HG03159 (cell line): ENCODE measurements at regions not wholly inside any gene's neighbourhood (a gene's known extent, or its start where the extent isn't known, plus 50 kb on each side); places are given as distances from the start of the nearest gene placed in this dataset.

Source experiments
- ATAC-seq: cut with Tn5 transposase; IDR thresholded peaks from one replicate; pipeline ENCODE4 v1.9.1; 2021; ENCODE audit warnings: mild to moderate bottlenecking, moderate library complexity; ENCODE audit not compliant: unreplicated experiment

DNA sequence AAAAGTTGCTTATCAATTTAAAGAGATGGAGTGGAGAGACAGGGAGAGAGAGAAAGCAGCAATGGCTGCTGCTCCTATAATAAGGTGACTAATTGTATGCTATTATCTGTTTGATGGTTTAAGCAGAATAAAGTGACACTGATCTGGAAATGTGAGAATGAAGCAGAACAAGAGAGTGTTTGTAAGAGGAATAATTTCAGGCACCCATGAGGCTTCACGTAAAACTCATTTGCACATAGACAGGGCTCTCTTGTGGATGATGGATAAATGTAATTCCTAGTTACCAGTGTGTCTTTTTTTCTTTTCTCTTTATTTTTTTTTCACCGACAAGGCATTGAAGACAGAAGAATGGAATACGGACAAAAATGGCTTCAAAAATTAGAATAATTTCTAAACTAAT is 228.8 kb upstream of the TYRP1 start:
- no peak for ATAC-seq

DNA sequence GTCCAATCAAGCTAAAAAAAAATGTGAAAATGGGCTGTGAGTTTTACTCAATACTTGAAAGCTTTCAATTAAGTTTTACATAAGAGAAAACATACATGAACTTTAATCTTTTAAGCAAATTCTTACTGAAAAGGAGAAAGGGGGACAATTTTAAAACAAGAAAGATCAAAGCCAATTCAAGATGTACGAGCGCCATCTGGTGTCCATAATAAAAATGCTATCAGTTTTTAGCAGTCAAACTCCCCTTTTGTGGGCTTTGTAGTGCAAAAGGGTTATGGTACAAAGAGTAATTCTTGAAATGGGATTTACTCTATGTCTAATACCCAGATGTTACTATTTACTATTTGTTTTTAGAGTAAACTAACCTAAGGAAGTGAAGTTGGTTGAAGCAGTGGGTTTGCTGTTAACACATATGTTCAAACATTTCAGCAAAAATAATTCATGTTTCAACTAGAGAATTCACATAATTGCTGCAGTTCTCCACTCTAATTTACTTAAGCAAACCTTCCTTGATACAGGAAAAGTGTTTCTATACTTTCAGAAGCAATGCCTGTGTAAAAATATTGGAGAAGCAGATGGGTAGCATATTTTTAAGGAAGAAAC is 228.2 kb upstream of the TYRP1 start:
- ATAC-seq: no peak

DNA sequence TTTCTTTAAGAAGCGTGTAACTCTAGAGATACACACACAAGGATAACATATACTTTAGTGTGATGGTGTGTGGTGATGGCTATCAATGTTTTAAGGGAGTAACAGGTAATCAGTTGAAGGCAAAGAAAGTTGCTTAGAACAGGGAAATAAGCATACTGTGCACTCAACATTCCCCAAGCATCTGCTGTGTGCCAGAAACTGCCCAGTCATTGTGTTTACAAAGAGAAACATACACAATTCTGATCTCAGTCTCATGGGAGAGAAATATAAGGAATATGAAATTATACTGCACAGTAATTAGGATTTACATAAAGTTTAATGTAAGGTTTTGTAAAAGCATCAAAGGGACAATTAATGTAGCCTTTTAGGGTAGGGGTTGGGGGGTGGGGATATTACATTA is 224.1 kb upstream of the TYRP1 start:
- ATAC-seq: no peak

DNA sequence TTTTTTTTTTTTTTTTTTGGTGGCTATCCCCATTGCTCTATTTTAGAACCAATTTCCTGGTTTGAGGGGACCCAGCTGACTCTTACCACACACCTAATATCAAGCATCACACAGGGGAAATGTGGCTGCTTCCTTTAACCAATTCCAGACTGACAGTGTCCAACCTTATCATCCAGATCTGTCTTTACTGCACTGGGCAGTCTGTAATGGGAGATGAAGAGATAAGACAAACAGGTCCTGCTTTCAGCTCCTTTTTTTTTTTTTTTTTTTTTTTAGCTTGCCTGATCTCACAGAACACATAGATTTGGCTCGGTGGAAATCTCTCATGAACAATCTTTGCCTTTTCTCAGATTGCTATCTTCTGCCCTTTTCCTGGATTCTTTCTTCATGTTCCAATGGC is 198.8 kb upstream of the TYRP1 start:
- ATAC-seq: no peak

DNA sequence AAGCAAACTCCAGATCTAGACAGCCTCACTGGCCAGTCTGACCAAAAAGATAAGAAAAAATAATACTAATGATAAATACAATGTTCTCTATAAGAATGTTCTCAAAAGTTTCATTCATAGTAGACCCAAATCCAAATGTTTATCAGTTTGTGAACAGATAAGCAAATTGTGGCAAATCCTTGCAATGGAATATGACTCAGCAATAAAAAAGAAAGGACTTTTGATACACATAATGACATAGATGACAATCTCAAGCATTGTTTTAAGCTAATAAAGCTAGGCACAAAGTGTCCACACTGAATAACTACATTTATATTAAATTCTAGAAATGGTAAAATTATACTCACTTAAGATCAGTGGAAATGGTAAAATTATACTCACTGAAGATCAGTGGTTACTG is 195.4 kb upstream of the TYRP1 start:
- no peak for ATAC-seq

DNA sequence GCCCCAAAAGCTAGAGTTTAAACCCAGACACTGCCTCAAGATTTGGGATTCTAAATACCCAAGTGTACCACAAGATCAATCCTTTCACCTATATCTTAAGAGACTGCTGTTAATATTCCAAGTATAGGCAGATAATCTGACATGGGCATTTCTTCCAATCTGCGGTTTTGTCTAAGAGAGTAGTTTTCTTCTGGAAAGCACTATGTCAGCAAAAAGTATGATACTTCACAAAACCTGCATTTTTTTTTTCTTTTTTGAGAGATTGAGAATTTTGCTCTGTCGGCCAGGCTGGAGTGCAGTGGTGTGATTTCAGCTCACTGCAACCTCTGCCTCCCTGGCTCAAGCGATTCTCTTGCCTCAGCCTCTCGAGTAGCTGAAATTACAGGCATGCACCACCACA is 190.7 kb upstream of the TYRP1 start:
- ATAC-seq: no peak

DNA sequence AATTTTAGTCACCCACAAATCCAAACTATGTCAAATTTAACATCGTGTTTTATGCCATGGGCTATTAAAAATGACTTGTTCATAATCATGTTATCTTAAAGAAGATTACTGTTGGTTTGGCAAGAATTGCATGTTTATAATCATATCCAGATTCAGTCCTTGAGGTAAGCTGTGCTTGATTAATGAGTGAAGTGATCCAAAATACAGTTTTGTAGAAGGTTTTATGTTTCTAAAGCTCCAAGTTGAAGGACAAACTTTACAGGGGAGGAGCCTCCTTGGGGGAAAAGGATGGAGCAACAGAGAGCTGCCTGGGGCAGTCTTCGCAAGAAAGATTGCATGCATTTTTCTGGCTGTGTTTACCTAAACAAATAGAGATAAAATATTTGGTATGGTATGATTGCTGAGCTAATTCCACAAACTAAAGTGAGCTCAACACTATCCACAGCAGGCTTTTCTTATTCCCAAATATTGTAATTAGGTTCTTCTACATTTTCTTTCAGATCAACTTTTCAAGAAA is 189.5 kb upstream of the TYRP1 start:
- ATAC-seq: no peak

DNA sequence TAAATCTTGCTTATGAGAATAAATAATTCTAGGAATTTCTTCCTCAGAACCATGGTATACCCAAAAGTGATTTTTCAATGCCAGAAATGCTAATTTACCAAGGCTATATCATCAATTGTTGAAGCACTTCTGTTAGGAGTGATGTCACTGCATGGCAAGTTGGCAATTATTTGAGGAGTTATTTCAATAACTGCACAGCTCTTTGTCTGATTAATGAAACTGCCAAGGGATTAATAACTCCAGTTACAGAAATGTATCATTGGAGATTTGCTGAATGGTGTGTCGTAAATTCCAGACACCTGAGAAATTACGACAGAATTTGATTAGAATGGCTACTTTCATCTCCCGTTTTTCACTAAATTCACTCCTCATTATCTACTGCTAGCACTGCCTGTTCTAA is 182.6 kb upstream of the TYRP1 start:
- no peak for ATAC-seq

DNA sequence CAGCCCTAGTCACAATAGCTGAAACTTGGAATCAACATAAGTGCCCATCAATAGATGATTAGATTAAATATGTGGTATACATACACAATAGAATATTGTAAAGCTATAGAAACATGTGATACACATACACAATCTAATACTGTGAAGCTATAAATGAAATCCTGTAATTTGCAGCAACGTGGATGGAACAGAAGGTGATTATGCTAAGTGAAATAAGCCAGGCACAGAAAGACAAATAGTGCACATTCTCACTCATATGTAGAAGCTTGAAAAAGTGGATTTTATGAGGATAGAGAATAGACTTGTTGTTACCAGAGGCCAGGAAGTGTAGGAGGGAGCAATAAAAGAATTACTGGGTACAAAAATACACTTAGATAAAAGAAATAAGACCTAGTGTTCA is 181.5 kb upstream of the TYRP1 start:
- ATAC-seq: no peak

DNA sequence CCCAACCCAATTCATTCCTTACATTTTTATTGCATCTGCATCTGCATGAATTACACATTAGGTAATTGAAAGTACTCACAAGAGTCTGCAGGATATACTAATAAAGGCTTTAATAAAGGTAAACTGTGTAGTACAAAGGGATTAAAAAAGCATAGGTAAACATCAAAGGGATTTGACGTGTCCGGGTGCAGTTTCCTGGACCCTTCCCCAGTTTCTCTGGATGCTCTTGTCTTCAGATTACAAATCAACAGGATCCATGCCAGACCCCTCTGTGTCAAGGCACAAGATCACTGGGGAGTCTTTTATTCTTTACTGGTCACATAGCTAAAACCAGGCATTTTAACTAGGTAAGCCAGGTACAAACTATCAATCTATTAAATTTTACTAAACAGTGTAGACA is 177.2 kb upstream of the TYRP1 start:
- ATAC-seq: no peak

DNA sequence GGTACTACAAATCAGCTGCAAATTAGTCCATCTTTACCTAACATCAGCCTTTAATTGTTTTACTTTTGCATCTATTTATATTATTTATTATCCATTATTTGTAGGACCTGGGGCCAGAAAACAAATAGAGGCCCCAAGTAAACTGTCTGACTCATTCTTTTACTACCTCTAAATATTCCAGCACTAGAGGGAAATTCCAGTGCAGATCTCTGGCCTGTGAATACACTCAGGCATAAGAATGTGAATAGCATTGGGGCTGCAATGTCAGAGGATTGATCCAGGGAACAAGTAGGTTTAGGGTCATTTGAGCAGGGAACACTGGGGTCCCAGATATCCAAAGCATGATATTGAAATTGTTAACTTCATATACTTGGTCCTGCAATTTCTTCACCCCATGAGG is 176.6 kb upstream of the TYRP1 start:
- no peak for ATAC-seq

DNA sequence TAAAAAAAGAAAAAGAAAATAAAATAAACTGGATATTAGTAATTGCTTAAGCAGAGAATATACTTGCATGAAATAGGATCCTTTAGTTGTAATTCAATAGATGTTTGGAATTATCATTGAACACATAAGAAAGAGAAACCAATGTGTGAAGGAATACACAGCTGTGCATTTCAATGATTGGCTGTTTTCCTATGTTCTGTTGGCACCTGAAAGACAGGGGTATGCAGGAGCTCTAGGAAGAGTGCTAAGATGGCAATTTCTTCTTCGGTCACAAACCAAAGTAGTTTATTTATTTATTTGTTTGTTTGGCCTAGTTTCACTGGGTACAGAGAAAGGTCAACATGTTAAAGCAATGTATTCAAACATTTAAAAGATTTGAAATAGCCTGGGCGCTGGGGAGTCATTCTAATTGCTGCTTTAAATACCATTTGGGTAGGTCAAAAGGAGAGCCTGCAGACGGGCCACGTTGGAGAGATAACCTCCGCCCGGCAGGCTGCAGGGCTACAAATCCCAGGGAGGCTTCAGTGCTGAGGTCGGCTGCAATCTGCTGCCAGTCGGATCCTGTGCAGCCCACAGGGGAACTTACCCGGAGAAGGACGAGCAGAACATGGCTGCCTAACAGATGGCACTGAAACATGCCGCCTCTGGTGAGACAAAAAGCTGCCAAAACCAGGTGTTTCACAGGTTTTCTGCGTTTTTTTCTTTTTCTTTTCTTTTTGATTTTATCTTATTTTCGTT is 154.2 kb upstream of the TYRP1 start:
- ATAC-seq: no peak

DNA sequence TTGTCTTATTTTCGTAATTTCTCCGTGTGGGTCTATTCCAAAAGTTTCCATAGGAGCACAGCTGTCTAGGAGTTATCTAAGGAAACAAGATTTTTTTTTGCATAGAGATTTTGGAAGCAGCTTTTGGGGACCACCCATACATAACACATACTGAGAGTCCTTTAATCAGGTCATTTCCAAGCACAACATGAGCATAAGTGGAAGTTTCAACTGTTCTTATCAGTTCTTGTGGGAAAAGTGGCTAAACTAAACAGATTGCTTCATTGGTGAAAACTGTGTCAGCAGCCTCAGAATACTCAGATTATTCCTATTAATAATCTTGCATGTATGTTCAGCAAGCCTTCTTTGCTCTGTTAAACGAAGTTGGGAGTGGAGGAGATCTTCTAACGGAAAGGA is 153.6 kb upstream of the TYRP1 start:
- no peak for ATAC-seq

DNA sequence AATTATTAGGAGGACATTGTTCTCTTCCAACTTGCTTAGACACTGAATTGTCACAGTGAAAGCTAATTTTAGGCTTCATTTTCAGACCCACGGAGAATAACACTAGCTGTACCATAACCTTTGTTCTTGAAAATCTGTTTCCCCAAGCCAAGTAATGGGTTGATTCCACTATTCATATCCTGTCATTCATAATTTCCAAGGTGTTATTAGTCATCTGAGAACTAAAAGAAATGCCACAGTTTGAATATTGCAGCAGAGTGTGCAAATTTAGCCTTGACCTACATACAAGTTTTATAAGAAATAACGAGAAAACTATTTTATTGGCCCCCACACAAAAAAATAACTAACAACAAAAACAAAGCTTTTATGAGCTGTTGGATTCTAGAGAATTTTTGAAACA is 148.5 kb upstream of the TYRP1 start:
- no peak for ATAC-seq

DNA sequence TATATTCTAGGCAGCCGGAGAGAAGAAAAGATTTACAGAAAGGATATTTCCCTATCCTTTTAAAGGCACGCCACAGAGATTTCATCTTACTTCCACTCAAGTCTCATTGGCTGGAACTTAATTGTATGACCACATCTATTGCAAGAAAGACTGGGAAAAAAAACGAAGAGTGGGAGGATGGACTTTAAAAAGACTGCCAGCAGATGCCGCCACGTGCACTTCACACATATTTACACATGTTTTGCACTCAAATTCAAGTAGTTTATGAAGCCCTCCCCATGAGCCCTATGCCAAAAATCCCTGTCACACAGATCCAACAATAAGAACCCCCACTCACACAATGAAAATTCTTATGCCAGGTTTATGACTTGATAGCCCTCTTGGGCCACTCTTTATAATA is 138.5 kb upstream of the TYRP1 start:
- ATAC-seq: no peak

DNA sequence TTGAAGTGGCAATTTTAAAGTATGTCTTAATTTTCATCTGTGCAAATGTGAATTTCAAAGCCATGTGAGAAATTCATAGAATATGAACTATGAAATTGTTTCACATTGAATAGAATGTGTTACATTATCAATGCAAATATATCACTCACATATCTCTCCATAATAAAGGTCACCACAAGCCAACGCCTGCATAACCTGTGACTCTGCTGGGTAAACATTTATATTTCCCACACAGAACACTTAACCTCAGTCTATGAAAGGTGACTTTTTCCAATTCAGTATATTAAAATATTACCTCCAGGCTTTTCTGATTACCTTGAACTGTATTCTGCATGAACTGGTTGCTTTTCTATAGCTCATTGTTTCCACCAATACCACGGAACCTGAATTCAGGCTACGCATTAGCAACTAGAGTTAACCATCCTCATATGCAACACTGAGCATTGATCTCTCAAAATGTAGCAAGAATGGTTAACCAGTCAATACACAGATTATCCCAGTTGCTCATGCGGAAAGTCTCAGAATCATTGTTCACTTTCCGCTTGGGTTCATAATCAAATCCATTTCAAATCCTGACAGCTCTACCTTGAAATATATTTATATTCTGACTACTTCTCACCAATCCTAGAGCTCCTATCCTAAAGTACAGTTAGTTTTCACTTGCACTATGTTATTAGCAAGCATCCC is 126.6 kb upstream of the TYRP1 start:
- no peak for ATAC-seq

DNA sequence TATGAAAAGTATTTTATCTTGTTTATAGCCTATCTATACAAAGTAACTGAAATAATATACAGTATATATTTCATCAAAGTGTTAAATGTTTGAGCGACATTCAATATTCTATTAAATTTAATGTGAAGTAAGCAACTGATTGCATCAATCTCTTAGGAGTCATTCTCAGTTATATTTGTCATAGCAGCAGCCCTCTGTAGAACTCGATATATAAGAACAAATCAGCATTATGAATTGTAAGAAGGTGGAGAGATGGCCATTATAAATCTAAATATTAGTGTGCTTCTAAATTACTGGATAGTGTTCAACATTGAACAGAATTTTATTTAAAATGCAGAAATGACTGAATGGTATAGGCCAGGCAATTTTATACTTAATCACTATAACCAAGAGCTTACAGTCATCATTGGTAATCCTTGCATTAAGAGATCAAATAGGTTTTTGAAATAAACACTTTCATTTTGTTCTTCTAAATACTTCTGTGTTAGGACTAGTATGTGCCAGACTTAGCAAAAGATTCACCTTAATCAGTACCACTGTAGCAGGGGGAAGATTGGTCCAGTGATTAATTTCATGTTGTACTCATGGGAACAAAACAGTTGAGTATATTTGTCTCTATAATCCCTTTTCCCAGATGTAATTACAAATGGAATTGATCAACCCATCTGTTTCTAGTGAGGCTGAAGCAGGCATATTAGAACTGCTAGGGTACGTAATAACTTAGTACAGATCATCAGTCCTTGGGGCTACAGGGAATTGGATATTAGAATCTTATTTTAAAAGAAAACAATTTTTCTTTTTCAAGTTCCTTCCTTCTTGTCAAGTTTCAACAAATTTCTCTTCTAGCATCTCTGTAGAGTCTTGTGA is 108.3 kb upstream of the TYRP1 start:
- ATAC-seq: no peak

DNA sequence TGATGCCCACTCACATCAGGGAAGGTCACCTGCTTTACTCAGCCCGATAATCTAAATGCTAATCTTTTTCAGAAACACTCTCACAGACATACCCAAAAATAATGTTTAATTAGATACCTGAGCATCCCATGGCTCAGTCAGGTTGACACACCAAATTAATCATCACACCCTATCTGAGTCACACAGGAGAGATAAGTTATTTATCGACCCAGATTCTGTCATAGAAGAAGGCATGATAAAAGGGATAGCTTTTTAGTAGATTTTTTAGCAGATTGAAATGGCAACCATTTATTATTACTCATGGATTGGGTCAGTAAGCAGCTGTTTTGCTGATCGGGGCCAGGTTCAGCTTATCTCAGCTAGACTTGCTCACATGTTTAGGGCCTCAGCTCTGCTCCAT is 97.8 kb upstream of the TYRP1 start:
- ATAC-seq: no peak

DNA sequence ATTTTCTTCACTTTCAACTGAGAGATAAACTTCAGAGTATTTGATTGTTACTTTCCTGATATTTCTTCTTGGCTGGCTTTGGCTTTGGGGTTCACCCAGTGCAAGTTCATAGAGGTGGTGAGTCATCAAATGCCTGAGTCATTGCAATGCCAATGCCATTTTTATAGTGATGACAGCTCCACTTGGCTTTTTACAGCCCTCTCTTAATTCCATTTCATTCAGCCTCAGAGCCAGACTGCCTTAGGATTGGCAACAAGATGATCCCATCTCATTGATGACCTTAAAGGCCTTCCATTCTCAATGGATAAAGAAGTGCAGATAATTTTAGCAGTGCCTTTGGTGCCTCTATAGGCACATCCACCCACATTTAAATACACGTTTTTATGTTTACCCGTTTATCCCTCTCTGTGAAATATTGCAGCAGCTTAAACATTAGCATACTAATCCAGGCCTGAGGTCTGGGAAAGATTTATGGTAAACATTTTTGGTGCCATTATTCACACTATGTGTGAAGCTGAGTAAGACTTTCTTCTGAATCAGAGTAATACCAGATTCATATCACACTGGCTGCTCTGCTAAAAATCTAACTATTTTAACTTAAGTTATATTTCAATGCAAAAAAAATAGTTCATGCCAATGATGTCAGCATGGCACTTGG is 88.9 kb upstream of the TYRP1 start:
- no peak for ATAC-seq

DNA sequence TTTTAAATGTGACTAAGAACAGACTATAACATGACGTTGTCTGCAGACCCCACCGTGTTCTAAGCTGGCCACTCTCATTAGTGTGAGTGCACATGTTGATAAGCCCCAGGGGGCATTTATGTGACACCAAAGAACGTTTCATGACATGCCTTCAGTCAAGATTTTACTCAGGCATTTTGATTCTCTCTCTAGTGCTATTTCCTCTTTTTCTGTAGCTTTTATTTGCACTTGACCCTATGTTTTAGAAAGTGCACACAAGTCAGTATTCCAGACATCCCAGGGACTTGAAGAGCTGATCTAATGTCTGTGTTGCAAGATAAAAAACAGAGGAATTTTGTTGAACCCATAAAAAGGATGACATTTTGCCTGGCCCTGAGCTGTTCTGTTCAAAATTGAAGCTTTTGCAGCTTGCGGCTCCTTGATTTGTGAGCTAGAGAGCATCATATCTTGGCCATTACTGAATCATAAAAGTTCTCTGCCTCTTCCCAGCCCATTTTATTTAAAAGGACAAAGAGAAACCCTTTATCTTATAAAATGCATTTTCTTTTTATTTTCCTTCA is 80.9 kb upstream of the TYRP1 start:
- no peak for ATAC-seq
